CD4-positive, alpha-beta T cell treated with Interleukin-6 at 100 ng/mL for 8 hours (primary cell): ENCODE measurements at regions not wholly inside any gene's neighbourhood (a gene's known extent, or its start where the extent isn't known, plus 50 kb on each side); places are given as distances from the start of the nearest gene placed in this dataset.
"Not testable (repeated sequence)": the region's sequence is repeated elsewhere in the genome, so short reads cannot be mapped to it uniquely, and the experiment has no call there.

Experiments used
- DNase-seq: peaks from one replicate; pipeline ENCODE4 v3.0.0-alpha.2; 2020; ENCODE audit warnings: mixed read lengths, low spot score

DNA sequence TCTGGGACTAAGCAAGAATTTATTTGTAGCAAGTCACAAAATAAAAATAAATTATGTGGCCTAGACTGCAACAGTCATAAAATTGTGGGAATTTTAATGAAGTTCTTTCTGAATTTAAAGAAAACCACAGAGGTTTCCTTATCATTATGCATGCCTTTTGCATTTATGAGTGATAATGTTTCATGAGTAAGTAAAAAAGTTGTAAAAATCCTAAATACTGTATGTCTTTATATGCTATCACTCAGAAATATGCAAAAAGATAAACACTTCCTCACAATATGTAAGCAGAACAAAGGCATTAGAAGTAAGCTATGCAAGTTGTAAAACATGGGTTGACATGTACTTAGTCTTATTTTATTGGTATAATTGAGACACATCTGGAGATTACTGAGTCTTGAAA is 239.4 kb upstream of the PDE3A start:
- DNase-seq: no peak

GRCh38 chr12:20132818-20133217 is 235.5 kb upstream of the PDE3A start:
- no peak for DNase-seq

DNA sequence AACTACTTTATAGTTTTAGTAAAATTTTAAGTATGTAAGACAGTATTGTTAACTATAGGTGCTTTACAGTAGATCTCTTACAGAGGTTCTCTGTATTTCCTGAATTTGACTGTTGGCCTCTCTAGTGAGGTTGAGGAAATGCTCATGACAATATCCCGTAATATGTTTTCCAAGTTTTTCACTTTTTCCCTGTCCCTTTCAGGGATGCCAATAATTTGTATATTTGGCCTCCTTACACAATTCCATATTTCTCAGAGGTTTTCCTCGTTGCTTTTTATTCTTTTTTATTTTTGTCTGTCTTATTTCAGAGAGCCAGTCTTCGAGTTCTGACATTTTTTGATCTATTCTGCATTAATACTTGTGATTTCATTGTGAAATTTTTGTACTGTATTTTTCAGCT is 233.7 kb upstream of the PDE3A start:
- no peak for DNase-seq

DNA sequence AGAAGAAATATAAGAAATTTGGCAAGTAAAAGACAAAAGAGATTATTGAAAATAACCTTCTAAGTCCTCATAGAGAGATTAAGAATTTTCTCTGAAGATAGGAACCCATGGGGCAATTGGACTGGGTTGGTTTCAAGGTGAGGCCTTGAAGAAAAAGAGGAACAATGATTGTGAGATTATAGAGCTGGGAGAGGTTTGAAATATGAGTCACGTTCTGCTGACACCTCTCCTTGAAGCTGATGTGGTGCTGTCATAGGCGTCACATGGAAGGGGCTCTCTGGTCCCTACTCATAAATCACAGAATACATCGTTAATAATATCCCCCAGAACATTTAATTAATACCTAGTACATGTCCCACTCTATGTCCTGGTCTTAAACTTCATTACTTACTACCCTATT is 227.6 kb upstream of the PDE3A start:
- DNase-seq: no peak

DNA sequence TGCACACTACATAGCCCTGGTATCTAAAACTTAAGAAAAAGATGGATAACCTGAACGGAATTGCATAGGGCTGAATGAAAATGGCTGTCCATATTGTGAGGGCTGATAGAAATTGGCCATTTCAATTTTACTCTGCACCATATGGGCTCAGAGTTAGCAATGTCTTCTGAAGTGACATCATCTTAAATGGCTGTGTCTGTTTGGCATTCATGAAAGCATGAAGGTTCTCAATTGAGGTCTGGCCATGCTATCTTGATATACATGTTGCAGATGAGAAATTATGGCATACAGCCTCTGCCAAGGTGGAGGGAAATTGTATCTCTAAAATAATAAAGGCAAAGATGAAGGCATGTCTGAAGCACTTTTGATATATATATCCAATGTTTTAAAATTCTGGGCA is 226.0 kb upstream of the PDE3A start:
- DNase-seq: no peak

- DNase-seq: no peak
Observed at GRCh38 chr12:20142956-20143355, 225.4 kb upstream of the PDE3A start.

GRCh38 chr12:20144341-20144740 is 224.0 kb upstream of the PDE3A start:
- DNase-seq: no peak

- no peak for DNase-seq
Observed at GRCh38 chr12:20148241-20148640, 220.1 kb upstream of the PDE3A start.

- DNase-seq: no peak
Observed at GRCh38 chr12:20150835-20151422, 217.4 kb upstream of the PDE3A start.

DNA sequence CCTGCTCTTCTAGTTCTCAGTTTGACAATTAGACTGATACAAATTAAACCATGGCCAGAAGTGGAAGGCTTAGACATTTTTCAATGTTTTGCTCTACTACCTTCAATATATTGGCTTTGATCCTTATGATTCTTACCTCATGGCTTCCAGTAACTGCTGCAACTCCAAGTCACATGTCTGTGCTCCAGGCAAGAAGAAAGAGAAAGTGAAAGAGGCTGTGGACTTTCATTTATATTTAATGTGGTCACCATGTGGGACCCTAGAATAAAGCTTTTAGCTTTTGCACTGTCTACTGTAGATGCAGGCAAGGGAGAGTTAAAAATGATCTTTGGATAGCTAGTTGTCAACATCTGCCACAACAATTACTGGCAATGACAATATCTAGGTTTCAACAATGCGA is 214.3 kb upstream of the PDE3A start:
- no peak for DNase-seq

DNA sequence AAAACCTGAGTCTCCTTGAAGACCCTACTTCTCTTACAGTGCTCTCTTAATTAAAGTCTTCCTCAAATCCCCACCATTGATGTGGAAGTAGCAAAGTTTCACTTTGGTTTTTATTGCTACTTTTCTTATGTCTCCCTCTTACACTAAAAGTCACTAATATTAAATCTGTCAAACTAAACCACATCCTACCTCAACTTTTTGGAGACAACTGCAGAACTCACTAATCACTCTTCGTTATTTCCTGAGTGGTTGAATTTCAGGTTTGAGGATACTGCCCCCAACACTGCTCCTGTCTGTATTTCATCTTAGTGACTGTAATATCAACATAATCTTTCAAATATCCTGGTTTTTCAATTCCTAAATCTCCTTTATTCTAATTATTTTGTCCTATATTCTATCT is 213.0 kb upstream of the PDE3A start:
- DNase-seq: no peak

GRCh38 chr12:20160899-20161298 is 207.4 kb upstream of the PDE3A start:
- DNase-seq: not testable (repeated sequence)

DNA sequence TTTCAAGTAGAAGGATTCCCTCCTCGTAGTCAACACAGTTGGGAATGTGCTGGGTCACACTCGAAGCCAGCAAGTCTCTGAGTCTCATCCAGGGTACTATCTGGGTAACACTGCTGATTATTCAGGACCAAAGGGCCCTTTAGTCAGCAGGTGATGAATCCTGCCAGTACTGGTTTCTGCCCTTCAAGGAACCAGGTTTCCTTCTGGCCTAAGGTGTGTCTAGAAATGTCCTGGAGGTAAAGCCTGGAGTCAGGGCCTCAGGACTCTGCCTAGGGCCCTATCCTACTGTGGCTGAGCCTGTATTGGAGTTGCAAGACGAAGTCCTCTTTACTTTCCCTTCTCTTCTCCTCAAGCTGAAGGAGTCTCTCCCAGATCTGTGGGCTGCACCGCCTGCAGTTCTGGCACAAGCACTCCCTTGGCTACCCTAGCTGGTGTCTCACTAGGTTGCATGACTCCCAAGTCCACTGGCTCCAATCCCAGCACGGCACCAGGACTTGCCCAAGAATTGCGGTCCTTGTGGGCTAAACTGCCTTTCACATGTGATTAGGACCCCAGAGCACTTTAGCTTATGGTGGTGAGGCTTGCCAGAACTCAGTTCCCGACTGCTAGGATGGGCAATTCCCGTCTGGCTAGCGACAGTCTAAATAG is 193.7 kb upstream of the PDE3A start:
- no peak for DNase-seq

DNA sequence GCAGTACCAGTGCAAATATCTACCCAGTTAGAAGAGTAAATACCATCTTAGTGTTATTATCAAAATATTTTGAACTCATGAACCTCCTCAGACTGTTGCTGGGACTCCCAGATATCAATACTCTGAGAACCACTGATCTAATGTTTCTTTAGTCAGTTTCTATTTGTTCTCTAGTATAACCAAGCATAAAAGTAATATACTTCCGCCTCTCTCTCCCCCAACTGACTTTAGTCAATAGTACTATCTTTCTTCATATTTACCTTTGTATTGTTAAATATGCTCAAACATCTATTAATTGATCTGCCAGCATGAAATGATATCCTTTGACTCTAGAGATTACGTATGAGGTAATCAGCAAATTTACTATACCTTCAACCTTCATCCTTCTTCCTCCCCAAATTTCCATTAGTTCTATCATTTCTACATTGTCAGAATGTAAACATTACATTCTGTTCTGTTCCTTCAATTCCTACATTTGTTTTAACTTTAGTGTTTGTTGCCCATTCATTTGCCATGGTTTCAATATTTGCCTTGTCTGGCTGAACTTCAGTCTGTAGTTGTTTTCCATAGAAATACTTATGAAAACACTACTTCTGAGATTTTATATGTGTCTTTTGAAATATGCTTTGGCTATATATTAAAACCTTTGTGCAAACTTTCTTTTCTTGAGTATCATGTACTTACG is 192.5 kb upstream of the PDE3A start:
- DNase-seq: no peak

DNA sequence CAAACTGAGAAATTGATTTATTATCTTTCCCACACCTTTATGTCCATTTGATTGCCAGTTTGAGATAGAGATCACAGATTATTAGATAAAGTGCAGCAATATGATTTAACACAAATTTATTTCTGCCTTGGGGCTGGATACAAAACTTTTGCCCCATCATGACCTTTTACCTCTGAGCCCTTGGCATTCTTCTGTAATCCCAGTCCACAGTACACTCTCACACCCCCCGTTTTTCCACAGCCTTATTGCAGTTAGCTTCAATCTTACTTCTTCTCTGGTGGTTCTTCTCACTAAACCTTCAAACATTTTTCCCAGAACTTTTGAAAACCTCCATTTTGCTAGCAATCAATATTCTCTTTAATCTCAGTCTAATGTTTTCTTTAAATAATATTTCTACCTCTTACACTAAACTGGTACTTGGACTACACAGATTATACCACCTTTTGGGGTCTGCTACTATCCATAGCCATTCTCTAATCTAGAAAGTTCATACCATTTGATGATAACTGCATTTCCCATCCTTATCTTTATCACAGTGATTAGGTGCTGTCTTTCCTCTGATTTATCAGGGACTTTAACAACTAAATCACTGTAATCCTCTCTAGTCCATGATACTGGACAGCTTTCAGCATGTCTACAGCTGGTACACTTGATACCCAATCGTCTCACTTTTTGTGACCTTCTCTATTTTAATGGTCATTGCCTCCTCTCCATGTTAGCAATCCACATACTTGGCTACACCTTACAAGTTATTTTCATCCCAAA is 186.7 kb upstream of the PDE3A start:
- no peak for DNase-seq

GRCh38 chr12:20183563-20183962 is 184.8 kb upstream of the PDE3A start:
- no peak for DNase-seq

GRCh38 chr12:20184514-20184913 is 183.8 kb upstream of the PDE3A start:
- no peak for DNase-seq

GRCh38 chr12:20187456-20187855 is 180.9 kb upstream of the PDE3A start:
- no peak for DNase-seq

GRCh38 chr12:20188930-20189653 is 179.2 kb upstream of the PDE3A start:
- no peak for DNase-seq

GRCh38 chr12:20189767-20190166 is 178.6 kb upstream of the PDE3A start:
- no peak for DNase-seq

GRCh38 chr12:20194171-20194570 is 174.2 kb upstream of the PDE3A start:
- no peak for DNase-seq

DNA sequence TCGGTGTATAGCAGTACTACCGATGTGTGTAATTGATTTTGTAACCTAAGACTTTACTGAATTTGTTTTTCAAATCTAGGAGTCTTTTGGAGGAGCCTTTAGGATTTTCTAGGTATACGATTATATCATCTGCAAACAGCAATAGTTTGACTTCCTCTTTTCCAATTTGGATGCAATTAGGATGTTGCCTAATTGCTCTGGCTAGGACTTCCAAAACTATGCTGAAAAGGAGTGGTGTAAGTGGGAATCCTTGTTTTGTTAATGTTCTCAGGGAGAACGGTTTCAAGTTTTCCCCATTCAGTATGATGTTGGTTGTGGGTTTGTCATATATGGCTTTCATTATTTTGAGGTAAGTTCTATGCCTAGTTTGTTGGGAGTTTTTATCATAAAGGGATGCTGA is 171.6 kb upstream of the PDE3A start:
- no peak for DNase-seq
